Kidney epithelial cell (primary cell): ENCODE measurements at regions not wholly inside any gene's neighbourhood (a gene's known extent, or its start where the extent isn't known, plus 50 kb on each side); places are given as distances from the start of the nearest gene placed in this dataset.

Source experiments
- DNase-seq: peaks from one replicate; pipeline ENCODE4 v3.0.0-alpha.2; 2010; ENCODE audit warnings: low read depth
- H3K27me3 ChIP-seq: 2 replicates; pipeline ENCODE4 v1.6.0; 2011; ENCODE audit warnings: low read length; ENCODE audit not compliant: control insufficient read depth, insufficient read depth
- H3K36me3 ChIP-seq: 2 replicates; pipeline ENCODE4 v1.5.1; 2011; ENCODE audit warnings: low read length; ENCODE audit not compliant: control insufficient read depth, insufficient read depth
- H3K4me3 ChIP-seq: 2 replicates; pipeline ENCODE4 v1.5.1; 2011; ENCODE audit warnings: low read depth, mild to moderate bottlenecking, control low read depth, low read length
- TF ChIP-seq, protein P1 (sequence below): IDR thresholded peaks from 2 replicates; pipeline ENCODE4 v1.5.1; 2011; ENCODE audit warnings: mild to moderate bottlenecking, moderate library complexity, low read length, control low read depth, inconsistent platforms; ENCODE audit not compliant: insufficient read depth, poor library complexity, severe bottlenecking

DNA sequence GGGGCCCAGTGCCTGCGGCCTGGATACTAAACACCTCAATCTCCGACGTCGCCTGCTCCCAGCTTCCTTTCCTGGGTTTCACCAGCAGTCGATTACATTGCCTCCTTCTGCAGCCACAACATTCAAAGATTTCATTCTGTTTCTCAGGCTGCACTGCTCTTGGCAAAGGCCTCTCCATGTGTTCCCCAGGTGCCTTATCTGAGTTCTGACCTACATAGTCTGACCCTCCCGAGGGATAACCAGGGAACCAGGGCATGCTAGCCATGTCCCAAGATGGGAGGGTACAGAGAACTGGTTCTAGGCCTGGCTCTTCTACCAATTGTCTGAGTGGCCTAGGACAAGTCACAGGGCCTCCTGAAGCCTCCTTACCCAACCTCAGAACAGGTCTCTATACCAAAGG lies 62.2 kb upstream of the ACSL1 start:
- no peak for DNase-seq
- H3K4me3 ChIP-seq, result no peak overlapping the region
- TF ChIP-seq, protein P1, sequence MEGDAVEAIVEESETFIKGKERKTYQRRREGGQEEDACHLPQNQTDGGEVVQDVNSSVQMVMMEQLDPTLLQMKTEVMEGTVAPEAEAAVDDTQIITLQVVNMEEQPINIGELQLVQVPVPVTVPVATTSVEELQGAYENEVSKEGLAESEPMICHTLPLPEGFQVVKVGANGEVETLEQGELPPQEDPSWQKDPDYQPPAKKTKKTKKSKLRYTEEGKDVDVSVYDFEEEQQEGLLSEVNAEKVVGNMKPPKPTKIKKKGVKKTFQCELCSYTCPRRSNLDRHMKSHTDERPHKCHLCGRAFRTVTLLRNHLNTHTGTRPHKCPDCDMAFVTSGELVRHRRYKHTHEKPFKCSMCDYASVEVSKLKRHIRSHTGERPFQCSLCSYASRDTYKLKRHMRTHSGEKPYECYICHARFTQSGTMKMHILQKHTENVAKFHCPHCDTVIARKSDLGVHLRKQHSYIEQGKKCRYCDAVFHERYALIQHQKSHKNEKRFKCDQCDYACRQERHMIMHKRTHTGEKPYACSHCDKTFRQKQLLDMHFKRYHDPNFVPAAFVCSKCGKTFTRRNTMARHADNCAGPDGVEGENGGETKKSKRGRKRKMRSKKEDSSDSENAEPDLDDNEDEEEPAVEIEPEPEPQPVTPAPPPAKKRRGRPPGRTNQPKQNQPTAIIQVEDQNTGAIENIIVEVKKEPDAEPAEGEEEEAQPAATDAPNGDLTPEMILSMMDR, result no peak
- H3K36me3 ChIP-seq, result no peaks in the 10 kb centered on the region
- H3K27me3 ChIP-seq, result no peaks in the 10 kb centered on the region

DNA sequence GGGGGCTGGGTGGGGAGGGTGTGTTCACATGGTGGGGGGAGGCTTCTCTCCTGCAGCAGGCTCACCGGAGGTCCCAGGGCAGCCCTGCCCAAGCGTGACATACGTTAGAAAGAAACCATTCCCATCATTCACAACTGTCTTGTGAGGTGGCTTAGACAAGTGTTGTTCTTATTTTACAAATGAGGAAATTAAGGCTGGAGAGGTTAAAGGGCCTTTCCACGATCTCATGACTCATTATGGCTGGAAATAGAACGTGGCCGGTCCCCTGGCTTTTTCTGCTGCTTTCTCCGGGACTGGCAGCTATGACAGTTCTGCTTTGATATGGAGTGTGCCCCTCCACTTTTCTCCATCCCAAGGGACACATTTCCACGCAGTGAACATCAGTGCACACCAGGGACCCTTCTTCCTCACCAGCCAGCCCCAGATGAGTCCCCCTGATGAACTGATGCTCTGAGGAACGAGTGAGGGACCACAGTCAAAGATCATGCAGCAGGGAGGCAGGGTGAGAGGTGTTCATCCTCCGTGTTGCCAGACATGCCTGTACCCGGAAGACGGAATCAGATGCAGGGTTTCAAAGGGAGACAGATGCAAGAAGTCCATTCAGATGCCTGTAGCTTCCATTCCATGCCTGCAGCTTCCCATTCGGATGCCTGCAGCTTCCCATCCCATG lies 64.0 kb upstream of the ACSL1 start:
- TF ChIP-seq, protein P1, result no peak
- DNase-seq, result no peak
- H3K4me3 ChIP-seq, result no peak overlapping the region
- H3K27me3 ChIP-seq, result no peaks in the 10 kb centered on the region
- no peaks in the 10 kb centered on the region for H3K36me3 ChIP-seq

DNA sequence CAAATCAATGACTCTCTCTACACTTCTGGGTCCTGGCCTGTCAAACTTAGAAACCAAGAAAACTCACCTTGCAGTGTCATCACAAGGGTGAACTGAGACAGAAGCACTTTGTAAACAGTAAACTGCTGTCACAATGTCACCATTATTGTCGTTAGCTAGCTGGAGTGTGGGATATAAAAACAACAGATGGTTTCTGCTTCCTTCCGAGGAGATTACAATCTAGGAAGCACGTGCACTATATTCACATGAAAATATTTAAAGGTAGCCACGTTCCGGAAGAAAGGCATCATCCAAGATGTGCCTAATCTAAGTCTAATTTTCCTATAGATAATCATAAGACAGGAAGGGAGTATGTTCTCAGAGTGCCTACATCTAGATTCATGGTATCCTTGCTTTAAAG lies 64.7 kb upstream of the ACSL1 start:
- TF ChIP-seq, protein P1, result no peak
- Histone ChIP-seq H3K4me3 (no peak overlapping the region), H3K36me3 (no peaks in the 10 kb centered on the region), H3K27me3 (no peaks in the 10 kb centered on the region)
- DNase-seq, result no peak

DNA sequence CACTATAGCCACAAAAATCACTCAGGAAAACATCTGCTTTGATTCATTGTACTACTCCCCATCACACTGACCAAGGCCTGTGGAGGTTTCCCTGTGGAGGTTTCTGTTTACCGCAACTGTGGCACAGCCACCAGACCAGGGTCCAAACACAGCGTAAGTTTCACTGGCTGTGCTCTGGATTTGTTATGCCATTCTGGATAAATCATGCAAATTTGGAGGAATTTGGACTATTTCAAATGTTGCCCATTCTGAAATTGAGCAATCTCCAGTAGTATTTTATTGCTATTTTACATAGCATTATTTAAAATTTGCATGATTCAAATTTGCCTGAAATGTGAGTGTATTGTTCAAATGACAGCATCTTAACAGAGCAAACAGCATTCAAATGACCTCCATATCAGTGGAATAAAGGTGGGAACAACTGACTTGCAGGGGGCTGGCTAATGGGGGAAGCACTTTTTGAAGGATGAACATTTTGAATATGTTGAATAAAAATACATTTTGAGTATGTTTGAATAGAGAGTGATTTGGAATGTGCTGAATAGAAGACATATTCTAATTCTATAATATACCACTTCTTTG lies 66.1 kb upstream of the ACSL1 start:
- DNase-seq, result no peak
- TF ChIP-seq, protein P1, result no peak
- Histone ChIP-seq H3K36me3 (no peaks in the 10 kb centered on the region), H3K4me3 (no peak overlapping the region), H3K27me3 (no peaks in the 10 kb centered on the region)

DNA sequence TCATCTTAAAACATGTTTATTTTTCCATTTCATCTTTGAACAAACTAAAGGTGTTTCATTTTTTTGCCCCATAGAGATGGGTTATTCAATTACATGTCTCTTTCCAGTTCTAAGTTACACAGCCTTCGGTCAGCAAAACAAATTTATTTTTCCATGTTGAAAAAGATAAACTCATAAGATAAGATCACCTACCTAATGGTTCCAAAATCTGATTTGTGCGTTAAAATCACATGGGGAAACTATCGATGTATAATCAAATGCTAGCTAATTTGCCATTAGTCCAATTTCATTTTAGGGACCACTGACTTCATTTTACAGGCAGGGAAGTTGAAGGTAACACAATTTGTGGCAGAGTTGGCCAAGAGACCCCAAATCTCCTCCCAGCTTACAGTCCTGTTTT lies 67.2 kb upstream of the ACSL1 start:
- TF ChIP-seq, protein P1, result no peak
- H3K4me3 ChIP-seq, result no peak overlapping the region
- no peak for DNase-seq
- no peaks in the 10 kb centered on the region for H3K27me3 ChIP-seq
- no peaks in the 10 kb centered on the region for H3K36me3 ChIP-seq
